ENCODE measurements at regions not wholly inside any gene's neighbourhood (a gene's known extent, or its start where the extent isn't known, plus 50 kb on each side); places are given as distances from the start of the nearest gene placed in this dataset.

GRCh38 chr3:181173227-181173626 is 183.7 kb upstream of the DNAJC19 start:
- TF ChIP-seq TAF1 (IDR thresholded peaks at IDR 0.05; ENCODE audit: low read depth) = no peak
- TF ChIP-seq EP300 (conservative IDR thresholded peaks at IDR 0.05; ENCODE audit: poor library complexity, severe bottlenecking) = peak; percentile 91

Measured in neural cell (in vitro differentiated cells).